Islet of Langerhans (tissue), 1 donor: ENCODE measurements at regions not wholly inside any gene's neighbourhood (a gene's known extent, or its start where the extent isn't known, plus 50 kb on each side); places are given as distances from the start of the nearest gene placed in this dataset.

Source experiments
- FAIRE-seq: peaks from one replicate; lab custom pipeline; 2011; peaks lifted over from hg19 to GRCh38; lab: Jason Lieb, UNC

DNA sequence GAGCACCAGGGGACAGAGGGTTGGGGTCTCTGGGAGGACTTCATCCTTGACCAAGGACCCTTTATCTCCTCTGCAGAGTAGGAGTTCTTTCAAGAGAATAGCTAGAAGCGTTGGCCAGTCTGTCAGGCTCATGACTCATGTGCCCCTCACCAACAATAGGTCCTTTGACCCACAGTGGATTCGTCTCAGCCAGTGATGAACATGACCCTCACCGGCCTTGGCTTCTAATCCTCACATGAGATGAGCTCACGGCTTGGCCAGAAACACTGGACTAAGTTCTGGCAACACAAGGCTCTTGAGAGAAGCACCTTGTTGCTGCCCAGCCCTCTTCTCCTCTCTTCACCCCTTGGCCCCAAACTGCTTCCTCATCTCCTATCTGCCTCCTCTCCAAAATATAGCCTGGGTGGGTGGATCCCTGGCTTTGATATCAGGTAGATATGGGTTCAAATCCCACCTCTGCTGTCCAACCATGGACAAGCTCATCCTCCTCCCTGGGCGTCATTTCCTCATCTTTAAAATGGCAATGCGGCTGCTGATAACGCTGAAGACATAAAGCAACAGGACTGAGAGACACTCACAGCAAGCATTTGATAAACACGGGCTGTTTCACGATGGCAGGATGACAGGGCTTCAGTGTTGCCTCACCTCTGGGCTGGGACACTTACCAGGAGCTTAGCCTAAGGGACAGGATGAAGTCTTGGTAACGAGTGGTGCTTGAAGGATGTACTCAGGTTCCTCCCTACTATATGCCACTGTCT lies 446.7 kb upstream of the PROK2 start:
- no peak for FAIRE-seq

DNA sequence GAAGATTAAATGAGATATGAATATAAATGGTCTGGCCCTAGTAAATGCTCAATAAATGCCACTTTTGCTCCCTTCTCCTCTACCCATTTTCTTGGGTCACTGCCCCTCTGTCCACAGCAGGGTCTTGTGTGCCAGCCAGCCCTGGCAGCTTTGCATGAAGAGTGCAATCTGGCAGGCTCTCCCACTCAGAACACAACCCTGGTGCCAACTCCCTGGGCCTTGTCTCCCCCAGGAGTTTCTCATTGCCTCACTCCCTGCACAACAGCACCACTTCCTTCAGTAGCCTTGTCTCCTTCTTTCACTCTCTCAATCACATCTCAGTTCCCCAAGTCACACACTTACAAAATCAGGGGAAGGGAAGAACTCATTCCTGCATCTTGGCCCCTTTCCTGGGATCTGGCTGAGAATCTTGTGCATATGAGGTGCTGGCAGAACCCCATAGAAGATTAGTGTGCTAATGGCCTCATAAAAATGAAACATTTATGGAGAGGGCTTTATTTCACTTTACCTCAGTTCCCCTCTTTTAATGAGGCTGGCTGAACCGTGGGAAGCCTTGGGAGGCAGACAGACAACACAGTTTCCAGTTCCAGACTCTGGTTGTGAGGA lies 445.9 kb upstream of the PROK2 start:
- FAIRE-seq: no peak

DNA sequence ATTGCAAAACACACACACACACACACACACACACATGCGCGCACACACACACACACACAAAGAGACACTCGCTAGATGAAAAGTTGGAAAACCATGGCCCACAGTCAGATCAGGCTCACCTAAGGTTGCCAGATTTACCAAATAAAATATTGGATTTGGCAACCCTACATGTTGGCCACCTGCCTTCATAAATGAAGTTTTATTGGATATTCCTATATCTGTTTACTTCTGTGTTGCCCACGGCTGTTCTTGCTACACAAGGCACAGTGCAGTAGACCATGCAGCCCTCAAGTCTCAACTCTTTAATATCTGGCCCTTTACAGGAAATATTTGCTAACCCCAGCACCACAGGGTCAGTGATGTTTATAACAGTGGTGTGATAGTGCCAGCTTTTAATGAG lies 445.0 kb upstream of the PROK2 start:
- no peak for FAIRE-seq

DNA sequence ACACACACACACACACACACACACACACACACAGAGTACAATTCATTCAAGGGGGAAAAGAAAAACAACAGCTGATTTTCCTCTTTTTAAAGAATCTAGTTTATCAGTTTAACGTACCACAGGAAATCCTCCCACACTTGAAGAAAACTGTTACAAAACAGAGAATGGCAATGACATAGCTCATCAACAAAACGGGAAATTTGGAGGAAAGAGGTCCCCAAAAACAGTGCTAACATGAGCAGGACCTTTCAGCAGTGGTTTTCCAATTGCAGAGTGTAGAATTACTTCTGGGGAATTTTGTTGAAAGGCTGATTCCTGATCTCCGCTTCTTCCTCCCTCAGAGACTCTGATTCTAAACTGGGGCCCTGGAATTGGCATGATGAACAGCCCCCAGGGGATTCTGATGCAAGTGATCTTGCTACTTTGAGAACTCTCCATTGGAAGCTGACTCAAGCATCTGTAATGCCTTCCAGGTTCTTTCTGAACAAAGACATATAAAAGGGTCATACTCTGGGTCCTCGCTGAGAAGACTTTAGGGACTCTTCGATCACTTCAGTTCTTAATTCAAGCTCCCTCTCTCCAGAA lies 442.6 kb upstream of the PROK2 start:
- no peak for FAIRE-seq

DNA sequence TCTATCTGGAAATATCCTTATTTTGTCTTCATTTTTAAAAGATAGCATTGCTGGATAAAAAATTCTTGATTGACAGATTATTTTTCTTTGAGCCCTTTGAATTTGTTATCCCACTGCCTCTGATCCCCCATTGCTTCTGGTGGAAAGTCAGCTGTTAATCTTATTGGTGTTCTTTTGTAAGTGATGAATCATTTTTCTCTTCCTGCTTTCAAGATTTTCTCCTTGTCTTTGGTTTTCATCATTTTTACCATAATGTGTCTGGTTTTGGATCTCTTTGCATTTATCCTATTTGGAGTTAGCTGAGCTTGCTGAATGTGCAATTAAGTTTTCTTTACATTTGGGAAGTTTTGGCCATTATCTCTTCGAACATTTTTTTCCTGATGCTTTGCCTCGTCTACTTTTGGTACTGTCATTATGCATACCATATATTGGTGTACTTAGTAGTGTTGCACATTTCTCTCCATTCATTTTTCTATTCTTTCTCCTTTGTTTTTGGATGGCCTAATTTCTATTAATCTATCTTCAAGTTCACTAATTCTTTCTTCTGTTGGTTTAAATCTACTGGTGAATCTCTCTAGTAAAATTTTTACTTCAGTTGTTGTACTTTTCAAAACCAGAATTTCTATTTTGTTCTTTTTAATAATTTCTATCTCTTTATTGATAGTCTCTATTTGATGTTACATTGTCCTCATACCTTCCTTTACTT lies 440.0 kb upstream of the PROK2 start:
- FAIRE-seq: no peak

DNA sequence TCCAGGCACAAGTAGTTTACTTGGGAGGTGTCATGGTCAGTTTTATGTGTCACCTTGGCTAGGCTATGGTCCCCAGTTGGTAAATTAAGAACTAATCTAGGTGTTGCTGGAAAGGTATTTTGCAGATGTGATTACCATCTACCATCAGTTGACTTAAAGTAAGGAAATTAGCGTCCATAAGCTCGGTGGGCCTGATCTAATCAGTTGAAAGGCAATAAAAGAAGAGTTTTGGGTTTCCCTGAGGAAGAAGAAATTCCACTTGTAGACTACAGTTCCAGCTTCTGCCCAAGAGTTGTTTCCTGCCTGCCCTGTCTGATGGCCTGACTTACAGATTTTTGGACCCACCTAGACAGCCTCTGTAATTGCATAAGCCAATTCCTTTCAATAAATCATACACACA lies 438.7 kb upstream of the PROK2 start:
- FAIRE-seq: no peak

DNA sequence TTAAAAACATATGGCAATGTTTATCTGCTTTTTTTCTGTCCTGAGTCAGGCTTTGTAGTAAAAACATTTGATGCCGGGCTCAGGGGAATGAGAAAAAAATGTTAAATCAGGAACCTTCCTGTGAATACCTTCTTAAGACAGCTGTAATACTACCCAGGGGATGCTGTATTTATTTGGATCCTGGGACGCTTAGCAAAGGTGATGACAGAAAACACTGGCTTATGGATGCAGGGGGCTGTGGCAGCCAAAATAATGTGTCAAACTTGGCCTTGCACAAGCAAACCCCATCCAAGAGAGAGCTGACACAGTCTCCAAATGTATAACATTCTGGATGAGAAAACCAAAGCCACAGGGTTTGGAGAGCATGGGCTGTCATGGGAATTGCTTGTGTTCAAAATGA lies 438.2 kb upstream of the PROK2 start:
- no peak for FAIRE-seq

DNA sequence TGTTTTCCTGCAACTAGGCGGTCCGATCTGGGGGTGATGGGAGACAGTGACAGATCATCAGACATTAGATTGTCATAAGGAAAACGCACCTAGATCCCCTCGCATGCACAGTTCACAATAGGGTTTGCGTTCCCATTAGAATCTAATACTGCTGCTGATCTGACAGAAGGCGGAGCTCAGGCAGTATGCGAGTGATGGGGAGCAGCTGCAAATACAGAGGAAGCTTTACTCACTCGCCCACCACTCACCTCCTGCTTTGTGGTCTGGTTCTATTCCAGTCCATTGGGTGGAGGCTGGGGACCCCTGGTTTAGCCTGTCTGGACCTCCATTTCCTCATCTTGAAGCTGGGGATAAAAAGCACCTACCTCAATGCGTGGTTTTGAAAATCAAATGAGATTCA lies 437.5 kb upstream of the PROK2 start:
- FAIRE-seq: no peak

DNA sequence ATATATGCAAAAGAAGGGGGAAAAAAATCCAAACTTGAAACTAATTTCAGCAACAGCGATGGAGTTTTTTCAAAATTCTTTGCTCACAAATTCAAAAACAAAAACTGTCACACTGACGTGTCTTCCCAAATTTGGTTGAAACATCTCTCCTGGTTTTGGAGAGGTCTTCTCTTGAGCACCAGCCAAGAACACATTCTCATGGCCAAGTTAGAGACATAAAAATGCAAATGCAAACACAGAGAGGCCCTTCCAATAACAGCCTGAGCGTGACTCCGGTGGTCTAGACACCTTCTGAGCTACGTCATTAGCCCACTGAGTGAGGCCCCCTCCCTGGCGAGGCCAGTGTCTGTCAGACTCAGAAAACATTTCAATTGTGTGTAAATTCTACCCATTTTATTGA lies 436.0 kb upstream of the PROK2 start:
- no peak for FAIRE-seq

DNA sequence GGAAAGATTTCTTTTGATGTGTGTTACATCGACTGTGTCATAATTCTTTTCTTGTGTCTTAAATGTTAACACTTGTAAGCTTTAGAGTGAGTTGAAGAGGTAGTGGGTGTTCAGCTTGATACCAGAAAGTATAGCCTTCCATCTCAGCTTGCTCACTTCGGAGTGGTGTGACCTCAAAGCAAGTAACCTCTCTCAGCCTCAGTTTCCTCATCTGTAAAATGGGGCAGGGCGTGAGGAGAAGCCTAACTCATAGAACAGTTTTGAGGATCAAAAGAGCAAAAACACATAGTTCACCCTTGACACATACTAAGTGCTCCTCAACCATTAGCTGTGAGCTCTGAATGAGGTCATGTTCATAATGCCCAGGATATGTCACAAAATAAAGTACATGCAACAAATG lies 434.8 kb upstream of the PROK2 start:
- no peak for FAIRE-seq

DNA sequence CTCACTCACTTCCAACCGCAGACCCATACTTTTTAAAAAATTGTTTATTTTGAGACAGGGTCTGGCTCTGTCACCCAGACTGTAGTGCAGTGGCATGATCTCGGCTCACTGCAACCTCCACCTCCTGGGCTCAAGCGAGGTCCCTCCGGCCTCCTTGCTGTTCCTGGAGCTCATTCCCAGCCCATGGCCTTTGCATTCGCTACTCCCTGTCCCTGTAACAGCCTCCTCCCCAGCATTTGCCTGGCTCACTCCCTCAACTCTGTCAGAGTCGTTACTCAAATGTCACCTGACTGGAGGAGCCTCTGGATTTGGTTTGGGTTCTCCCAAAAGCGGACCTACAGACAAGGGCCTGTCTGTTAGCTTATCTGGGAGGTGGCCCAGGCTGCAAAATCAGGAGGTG lies 432.6 kb upstream of the PROK2 start:
- no peak for FAIRE-seq

DNA sequence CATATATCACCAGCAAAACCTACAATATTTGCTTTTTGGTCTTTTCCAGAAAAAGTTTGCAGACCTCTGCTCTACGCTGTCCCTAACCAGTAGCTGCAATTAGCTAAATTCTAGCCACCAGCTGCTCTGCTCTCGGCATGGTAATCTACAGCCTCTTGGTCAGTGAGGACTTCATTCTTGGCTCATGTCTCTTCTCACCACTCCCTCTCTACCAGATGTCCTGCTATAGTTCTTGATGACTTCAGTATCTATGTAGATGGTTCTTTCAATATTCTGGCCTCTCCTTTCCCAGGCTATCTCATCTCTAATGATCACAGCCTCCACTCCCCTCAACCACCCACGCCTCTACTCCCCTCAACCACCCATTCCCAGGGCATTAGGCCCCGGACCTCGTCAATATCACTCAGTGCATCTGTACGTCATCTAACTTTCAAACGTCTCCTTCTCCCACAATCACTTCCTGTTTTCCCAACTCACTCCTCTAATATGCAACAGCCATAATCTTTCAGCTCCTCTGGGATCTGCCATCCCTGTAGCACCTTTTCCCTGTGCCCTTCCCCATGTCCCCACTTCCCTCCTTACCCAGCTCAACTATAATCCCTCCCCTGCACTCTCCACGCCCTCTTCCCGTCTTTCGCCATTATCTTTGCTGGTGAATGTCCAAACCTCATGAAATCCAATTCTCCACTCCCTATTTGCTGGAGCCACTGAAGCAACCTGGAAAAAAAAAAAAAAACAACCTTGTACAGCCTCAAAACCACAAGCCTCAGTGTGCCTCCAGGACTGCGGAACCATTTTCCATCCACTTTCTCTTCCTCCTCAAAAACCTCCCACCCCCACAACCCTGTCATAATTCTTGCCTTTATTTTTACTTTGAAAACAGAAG lies 429.4 kb upstream of the PROK2 start:
- no peak for FAIRE-seq

DNA sequence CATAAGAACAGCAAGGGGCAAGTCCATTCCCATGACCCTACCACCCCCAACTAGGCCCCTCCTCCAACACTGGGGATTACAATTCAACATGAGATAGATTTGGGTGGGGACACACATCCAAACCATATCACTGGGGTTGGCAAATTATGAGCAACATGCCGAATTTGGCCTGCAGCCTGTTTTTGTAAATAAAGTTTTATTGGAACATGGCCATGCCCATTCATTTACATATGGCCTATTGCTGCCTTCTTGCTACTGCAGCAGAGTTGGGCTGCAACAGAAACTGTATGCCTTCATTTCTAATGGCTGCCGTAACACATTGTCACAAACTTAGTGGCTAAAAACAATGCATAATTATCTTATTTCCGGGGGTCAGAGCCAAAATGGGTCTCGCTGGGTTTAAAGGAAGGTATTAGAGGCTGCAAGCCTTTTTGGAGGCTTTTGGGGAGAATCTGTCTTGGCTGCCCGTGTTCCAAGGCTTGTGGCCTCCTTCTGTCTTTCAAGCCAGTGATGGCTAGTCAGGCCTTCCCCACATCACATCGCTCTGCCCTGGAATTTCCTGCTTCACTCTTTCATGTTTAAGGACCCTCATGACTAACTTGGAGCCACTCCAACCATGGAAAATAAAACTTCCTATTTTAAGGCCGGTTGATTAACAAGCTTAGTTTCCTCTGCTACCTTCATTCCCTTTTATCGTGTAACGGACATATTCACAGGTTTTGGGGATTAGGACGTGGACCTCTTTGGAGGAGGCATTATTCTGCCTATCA lies 428.5 kb upstream of the PROK2 start:
- no peak for FAIRE-seq

DNA sequence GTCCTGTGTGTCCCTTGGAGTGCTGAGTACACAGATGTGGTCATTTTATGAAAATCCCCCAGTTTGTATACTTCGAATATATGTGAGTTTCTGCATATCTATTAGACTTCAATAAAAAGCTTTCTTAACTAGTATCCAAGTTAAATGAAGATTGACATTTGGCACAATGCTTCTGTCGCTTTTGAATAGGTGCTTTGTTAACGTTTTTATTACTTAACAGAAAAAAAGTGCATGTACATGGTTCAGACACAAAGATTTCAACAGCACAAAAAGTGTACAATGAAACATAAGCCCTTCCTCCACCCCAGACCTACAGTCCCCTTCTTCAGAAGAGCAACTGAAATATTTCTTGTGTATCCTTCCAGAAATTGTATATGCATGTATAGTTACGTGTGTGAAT lies 427.4 kb upstream of the PROK2 start:
- FAIRE-seq: no peak

DNA sequence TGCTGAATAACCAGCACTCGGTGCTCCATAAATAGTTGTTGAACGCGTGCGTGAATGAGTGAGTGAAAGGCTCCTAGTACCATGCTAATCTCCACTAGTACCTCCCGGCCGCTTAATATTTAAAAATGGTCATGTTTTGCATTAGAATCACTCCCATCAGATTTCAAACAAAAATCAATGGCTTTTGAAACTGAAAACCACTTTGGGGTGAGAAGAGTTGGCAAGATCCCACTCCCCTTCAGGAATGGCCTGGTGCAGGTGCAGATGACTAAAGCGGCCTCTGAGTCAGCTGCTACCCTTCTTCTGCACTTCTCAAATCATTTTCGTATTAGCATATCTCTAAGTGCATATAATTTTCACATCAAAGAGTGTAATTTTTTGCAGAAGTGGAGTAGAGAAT lies 425.3 kb upstream of the PROK2 start:
- FAIRE-seq: no peak

DNA sequence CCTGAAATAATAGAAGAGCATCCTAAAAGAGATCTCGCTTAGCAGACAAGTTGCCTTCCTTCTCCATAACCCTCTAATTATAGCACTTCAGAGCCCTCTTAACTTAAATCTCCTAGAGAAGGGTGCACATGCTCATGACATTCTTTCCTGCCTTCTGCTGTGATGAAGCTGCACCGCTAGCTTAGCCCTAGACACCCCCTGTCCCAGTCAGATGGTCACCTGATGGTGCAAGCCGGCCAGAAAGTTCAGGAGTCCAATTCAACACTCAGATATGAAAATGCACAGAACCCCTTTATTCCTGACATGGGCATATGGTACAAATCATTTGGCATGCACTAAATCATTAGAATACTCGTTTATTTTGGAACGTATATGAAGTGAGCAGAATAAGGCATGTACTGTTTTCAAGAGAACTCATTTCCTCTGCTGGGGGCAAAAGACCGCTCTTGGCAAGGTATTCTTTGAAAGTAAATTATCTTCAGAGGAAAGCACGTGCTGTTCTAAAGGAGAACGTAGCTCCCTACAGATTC lies 420.4 kb upstream of the PROK2 start:
- FAIRE-seq: no peak

DNA sequence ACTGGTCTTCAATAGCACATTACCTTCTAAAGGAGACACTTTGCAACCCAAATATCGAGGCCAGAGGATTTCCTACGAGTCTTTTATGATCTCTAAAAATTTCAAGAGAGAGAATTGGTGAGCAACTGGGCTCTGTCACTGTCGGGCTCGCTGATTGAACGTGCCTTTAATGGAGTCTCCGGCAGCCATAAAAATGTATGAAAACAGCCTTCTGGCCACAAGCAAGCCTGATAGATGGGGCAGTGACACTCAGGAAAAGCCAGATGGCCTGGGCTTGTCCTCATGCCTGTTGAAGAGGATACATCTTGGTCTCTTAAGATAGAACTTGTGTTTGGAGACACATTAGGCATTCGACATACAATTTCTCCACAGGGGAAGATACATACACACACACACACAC lies 419.5 kb upstream of the PROK2 start:
- no peak for FAIRE-seq

DNA sequence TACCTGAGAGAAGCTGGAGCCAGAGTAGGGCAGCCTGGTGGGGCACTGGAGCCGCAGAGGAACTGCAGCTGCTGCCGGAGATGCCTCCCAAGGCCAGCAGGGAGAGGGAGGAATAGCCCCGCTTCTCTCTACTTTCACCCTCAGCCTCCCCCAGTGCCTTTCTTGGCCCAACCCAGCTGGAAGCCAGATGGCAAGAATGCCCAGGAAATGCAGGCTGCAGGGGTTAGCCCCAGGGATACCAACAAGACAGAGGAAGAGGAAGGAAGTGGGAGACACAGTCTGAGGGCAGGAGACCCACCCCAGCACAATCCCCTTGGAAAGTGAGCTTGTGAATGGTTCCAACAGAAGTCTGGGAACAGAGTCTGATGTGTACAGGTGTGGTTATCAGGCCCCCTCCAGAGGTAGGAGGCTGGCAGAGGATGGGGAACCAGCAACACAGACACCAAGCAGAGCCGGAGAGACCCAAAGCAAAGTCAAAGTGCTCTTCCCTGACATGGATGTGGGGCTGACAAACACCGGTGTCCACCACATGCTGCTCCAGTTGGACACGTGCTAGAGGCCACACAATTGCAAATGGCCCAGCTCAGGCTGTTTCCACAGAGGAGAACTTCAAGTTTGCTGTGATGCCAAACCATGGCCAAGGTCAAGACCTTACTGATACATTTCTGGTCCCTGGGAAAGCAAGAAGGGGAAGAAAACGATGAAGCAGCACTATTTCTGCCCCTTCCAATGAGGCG lies 418.8 kb upstream of the PROK2 start:
- FAIRE-seq: no peak

DNA sequence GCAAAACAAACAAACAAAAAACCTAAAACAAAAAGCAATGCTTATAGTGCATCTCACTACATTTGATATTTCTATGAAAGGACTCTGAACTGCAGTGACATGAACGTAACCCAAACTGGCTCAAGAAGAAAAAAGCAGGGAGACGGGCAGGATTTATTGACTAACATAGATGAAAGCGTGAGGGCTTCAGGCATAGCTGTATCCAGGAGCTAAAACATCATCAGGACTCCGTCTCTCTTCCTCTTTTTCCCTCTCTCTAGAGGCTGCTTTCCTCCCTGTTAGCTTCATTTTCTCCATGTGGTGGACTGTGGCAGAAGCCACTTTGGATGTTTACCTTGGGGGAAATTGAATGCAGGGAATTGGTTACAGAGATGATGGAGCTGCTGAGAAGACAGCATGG lies 418.2 kb upstream of the PROK2 start:
- FAIRE-seq: no peak

DNA sequence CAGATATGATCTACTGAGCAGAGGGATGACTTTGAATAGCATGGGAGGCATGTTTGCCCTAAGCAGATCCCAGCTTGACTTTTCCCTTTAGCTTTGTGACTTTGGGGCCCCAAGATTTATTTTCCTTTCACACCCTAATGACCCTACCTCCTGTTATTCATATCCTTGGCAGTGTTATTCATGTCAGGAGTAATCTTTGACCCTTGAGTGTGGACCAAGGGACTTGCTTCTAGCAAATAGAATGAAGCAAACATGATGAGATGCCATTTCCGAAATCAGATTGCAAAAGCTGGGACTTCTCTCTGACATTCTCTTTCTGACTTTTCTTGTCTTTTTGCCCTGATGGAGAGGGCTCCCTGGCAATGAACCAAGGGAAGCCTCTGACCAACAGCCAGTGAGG lies 415.4 kb upstream of the PROK2 start:
- FAIRE-seq: no peak

DNA sequence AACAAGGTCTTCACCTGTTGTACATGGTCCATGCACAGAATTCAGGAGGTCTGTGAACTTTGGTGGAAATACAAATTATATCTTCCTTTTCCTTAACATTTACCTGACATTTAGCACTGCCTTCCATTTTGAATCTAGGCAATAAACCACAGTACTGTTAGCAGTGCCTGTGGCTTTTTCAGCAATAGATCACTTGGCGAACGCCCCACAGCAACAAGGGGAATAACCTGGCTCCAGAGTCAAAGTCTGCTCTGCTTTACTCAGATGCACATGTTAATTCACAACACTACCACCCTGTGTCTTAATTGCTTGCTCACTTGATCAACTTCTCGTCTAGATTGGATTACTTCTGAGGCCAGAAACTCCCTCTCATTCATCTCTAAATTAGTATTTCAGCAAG lies 414.6 kb upstream of the PROK2 start:
- no peak for FAIRE-seq
